Activated T-cell treated with anti-CD3 and anti-CD28 coated beads, Interleukin-2, amount 50 U/mL, for 1 hour (primary cell): ENCODE measurements at regions not wholly inside any gene's neighbourhood (a gene's known extent, or its start where the extent isn't known, plus 50 kb on each side); places are given as distances from the start of the nearest gene placed in this dataset.

Experiments used
- DNase-seq: peaks from one replicate; pipeline ENCODE4 v3.0.0-alpha.2; 2020

- DNase-seq = no peak
Measured at GRCh38 chr18:68462766-68463165, 252.1 kb downstream of the TMX3 start.

GRCh38 chr18:68462148-68462547 lies 252.8 kb downstream of the TMX3 start:
- DNase-seq = no peak

- no peak for DNase-seq
Measured at GRCh38 chr18:68461481-68462018, 253.4 kb downstream of the TMX3 start.

GRCh38 chr18:68459968-68460367 lies 254.9 kb downstream of the TMX3 start:
- DNase-seq = no peak

GRCh38 chr18:68456985-68457384 lies 257.9 kb downstream of the TMX3 start:
- DNase-seq = no peak

- DNase-seq = no peak
Measured at GRCh38 chr18:68455229-68455603, 259.7 kb downstream of the TMX3 start.

GRCh38 chr18:68454511-68455228 lies 260.2 kb downstream of the TMX3 start:
- DNase-seq = no peak

- no peak for DNase-seq
Measured at GRCh38 chr18:68449292-68449691, 265.6 kb downstream of the TMX3 start.

- no peak for DNase-seq
Measured at GRCh38 chr18:68448736-68449135, 266.2 kb downstream of the TMX3 start.

- no peak for DNase-seq
Measured at GRCh38 chr18:68447286-68447685, 267.6 kb downstream of the TMX3 start.

- no peak for DNase-seq
Measured at GRCh38 chr18:68445668-68446426, 269.1 kb downstream of the TMX3 start.

- DNase-seq = no peak
Measured at GRCh38 chr18:68445136-68445535, 269.8 kb downstream of the TMX3 start.

- no peak for DNase-seq
Measured at GRCh38 chr18:68441241-68441640, 273.7 kb downstream of the TMX3 start.

- DNase-seq = no peak
Measured at GRCh38 chr18:68440433-68440832, 274.5 kb downstream of the TMX3 start.

GRCh38 chr18:68439642-68440041 lies 275.3 kb downstream of the TMX3 start:
- no peak for DNase-seq

GRCh38 chr18:68438983-68439382 lies 275.9 kb downstream of the TMX3 start:
- DNase-seq = no peak

- DNase-seq = no peak
Measured at GRCh38 chr18:68438536-68438935, 276.4 kb downstream of the TMX3 start.

- no peak for DNase-seq
Measured at GRCh38 chr18:68436485-68436884, 278.4 kb downstream of the TMX3 start.

GRCh38 chr18:68435581-68435980 lies 279.3 kb downstream of the TMX3 start:
- DNase-seq = no peak

GRCh38 chr18:68431922-68432198 lies 283.0 kb downstream of the TMX3 start:
- no peak for DNase-seq

- DNase-seq = no peak
Measured at GRCh38 chr18:68431111-68431921, 283.6 kb downstream of the TMX3 start.

- no peak for DNase-seq
Measured at GRCh38 chr18:68429841-68430240, 285.1 kb downstream of the TMX3 start.

- DNase-seq = no peak
Measured at GRCh38 chr18:68429111-68429510, 285.8 kb downstream of the TMX3 start.

GRCh38 chr18:68428661-68429060 lies 286.2 kb downstream of the TMX3 start:
- no peak for DNase-seq
